Aorta (tissue), 5 donors: ENCODE measurements at regions not wholly inside any gene's neighbourhood (a gene's known extent, or its start where the extent isn't known, plus 50 kb on each side); places are given as distances from the start of the nearest gene placed in this dataset.

Experiments used
- ATAC-seq: fragments of 200-7000 bp; cut with Tn5 transposase; one replicate; pipeline ENCODE4 v1.9.1; 2022; ENCODE audit warnings: moderate library complexity; ENCODE audit not compliant: low FRiP score
- DNase-seq, 2 donors: peaks; one replicate each; pipeline ENCODE4 v3.0.0-alpha.2; 2020
- H3K27ac ChIP-seq, 2 donors: one replicate each; pipeline ENCODE4 v1.5.1; 2013; ENCODE audit warnings: low read length in 2 of 2, mild to moderate bottlenecking in 2 of 2, moderate library complexity in 2 of 2, control low read depth in 1 of 2, inconsistent platforms in 1 of 2, low read depth in 1 of 2
- H3K27me3 ChIP-seq, 2 donors: one replicate each; pipeline ENCODE4 v1.6.1; 2013; ENCODE audit warnings: control low read depth in 1 of 2, low read length in 1 of 2, mild to moderate bottlenecking in 1 of 2, moderate library complexity in 1 of 2; ENCODE audit not compliant: insufficient read depth in 2 of 2, control insufficient read depth in 1 of 2
- H3K36me3 ChIP-seq, 2 donors: one replicate each; pipeline ENCODE4 v1.6.1; 2013; ENCODE audit warnings: control low read depth in 1 of 2, low read length in 1 of 2, mild to moderate bottlenecking in 1 of 2; ENCODE audit not compliant: insufficient read depth in 2 of 2, control insufficient read depth in 1 of 2
- H3K4me1 ChIP-seq, 2 donors: one replicate each; pipeline ENCODE4 v1.6.1; 2013; ENCODE audit warnings: low read length in 2 of 2, control low read depth in 1 of 2, mild to moderate bottlenecking in 1 of 2, moderate library complexity in 1 of 2; ENCODE audit not compliant: insufficient read depth in 2 of 2, control insufficient read depth in 1 of 2
- H3K4me3 ChIP-seq, 2 donors: one replicate each; pipeline ENCODE4 v1.5.1; 2013; ENCODE audit warnings: low read length in 2 of 2, control low read depth in 1 of 2, mild to moderate bottlenecking in 1 of 2
- H3K9me3 ChIP-seq: one replicate; pipeline ENCODE4 v1.6.1; 2013; ENCODE audit warnings: mild to moderate bottlenecking, low read length; ENCODE audit not compliant: control insufficient read depth
- WGBS, 2 donors: extraction: QIAGEN DNeasy Blood & Tissue Kit; methylation state at CpG; one replicate each; pipeline ENCODE4 v1.1.7; 2013; 5-methylcytosine and 5-hydroxymethylcytosine counted together
- intact Hi-C, 2 donors: fragments of 100-400 bp; cut with DNase I; formaldehyde crosslinking; loops; one replicate each; pipeline versions ENCODE4 v1.14.2 to v1.15.0; 2022
- donor health status: healthy with polysubstance abuse.
- donor health status: Bipolar disorder and iron deficiency.
- donor health status: DM: no; HTN: no; CAD: no.
- donor health status: DM: no; HTN: no; CAD: no.
- donor health status: DM: yes; HTN: yes; CAD: no.

- DNase-seq = no peak
- intact Hi-C loops = no loop called here
- no peaks in the 10 kb centered on the region for H3K4me1 ChIP-seq
- ATAC-seq = no peak
- H3K36me3 ChIP-seq = no peaks in the 10 kb centered on the region
- no peak overlapping the region for H3K27ac ChIP-seq
- no peaks in the 10 kb centered on the region for H3K27me3 ChIP-seq
- 77 to 79% methylated on average over 6 of the region's 6 CpGs for WGBS, 2 donors
- H3K4me3 ChIP-seq = no peak overlapping the region
- no peaks in the 10 kb centered on the region for H3K9me3 ChIP-seq
Observed at GRCh38 chr5:27353540-27353939, 315.2 kb upstream of the CDH9 start.

- Histone ChIP-seq H3K27me3 (no peaks in the 10 kb centered on the region), H3K4me1 (no peaks in the 10 kb centered on the region), H3K9me3 (no peaks in the 10 kb centered on the region), H3K36me3 (no peaks in the 10 kb centered on the region), H3K4me3 (no peak overlapping the region), H3K27ac (no peak overlapping the region)
- intact Hi-C loops = no loop called here
- DNase-seq (no peak), ATAC-seq (no peak)
Observed at GRCh38 chr5:27341342-27341741, 303.0 kb upstream of the CDH9 start.

DNA sequence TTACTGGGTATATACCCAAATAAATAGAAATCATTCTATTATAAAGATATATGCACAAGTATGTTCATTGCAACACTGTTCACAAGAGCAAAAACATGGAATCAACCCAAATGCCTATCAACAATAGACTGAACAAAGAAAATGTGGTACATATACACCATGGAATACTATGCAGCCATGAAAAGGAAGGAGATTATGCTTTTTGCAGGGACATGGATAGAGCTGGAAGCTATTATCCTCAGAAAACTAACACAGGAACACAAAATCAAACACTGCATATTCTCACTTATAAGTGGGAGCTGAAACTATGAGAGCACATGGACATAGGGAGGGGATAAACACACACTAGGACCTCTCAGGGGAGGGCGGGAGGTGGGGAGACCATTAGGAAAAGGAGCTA lies 298.4 kb upstream of the CDH9 start:
- H3K36me3 ChIP-seq = no peaks in the 10 kb centered on the region
- ATAC-seq = no peak
- no peak for DNase-seq
- no peaks in the 10 kb centered on the region for H3K9me3 ChIP-seq
- intact Hi-C loops = no loop called here
- H3K4me3 ChIP-seq = no peak overlapping the region
- H3K4me1 ChIP-seq = no peaks in the 10 kb centered on the region
- H3K27ac ChIP-seq = no peak overlapping the region
- no peaks in the 10 kb centered on the region for H3K27me3 ChIP-seq
- 40 to 73% methylated on average over 1 of the region's 1 CpG for WGBS, 2 donors

DNA sequence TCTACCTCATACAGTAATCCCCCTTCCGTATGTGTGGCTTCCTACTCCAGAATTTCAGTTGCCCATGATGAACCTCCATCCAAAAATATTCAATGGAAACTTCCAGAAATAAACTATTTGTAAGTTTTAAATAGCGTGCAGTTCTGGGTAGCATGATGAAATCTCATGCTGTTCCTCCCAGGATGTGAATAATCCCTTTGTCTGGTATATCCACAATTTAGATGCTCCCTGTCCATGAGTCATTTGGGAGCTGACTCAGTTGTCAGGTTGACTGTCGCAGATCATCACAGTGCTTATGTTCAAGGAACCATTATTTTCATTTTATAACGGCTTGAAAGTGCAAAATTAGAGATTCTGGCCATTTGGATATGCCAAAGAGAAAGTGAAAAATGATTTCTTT lies 290.1 kb upstream of the CDH9 start:
- no peak overlapping the region for H3K4me3 ChIP-seq
- ATAC-seq (no peak), DNase-seq (no peak)
- no peaks in the 10 kb centered on the region for H3K4me1 ChIP-seq
- 80% methylated on average over 4 of the region's 4 CpGs for WGBS, 2 donors
- intact Hi-C loops = no loop called here
- no peaks in the 10 kb centered on the region for H3K9me3 ChIP-seq
- no peaks in the 10 kb centered on the region for H3K27me3 ChIP-seq
- no peaks in the 10 kb centered on the region for H3K36me3 ChIP-seq
- H3K27ac ChIP-seq = no peak overlapping the region

DNA sequence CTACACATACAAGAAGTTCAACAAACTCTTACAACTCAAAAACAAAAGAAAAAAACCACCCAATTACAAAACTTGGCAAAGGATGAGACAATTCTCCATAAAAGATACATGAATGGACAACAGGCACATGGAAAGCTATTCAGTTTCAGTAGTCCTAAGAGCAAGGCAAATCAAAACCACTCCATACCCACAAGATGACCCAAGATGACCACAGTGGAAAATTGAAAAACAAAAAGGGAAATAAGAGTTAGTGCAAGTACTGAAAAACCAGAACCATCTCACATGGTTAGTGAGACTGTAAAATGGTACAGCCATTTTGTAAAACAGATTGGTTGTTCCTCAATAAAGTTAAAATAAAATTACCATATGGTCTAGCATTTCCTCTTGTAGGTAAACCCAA lies 287.1 kb upstream of the CDH9 start:
- Histone ChIP-seq H3K9me3 (no peaks in the 10 kb centered on the region), H3K27me3 (no peaks in the 10 kb centered on the region), H3K4me3 (no peak overlapping the region), H3K4me1 (no peaks in the 10 kb centered on the region), H3K27ac (no peak overlapping the region), H3K36me3 (no peaks in the 10 kb centered on the region)
- ATAC-seq (no peak), DNase-seq (no peak)
- intact Hi-C loops = no loop called here

- DNase-seq = no peak
- Histone ChIP-seq H3K9me3 (no peaks in the 10 kb centered on the region), H3K4me1 (no peaks in the 10 kb centered on the region), H3K27me3 (no peaks in the 10 kb centered on the region), H3K4me3 (no peak overlapping the region), H3K36me3 (no peaks in the 10 kb centered on the region), H3K27ac (no peak overlapping the region)
- 88 to 90% methylated on average over 4 of the region's 4 CpGs for WGBS, 2 donors
- intact Hi-C loops = no loop called here
- no peak for ATAC-seq
Observed at GRCh38 chr5:27318701-27319100, 280.3 kb upstream of the CDH9 start.

DNA sequence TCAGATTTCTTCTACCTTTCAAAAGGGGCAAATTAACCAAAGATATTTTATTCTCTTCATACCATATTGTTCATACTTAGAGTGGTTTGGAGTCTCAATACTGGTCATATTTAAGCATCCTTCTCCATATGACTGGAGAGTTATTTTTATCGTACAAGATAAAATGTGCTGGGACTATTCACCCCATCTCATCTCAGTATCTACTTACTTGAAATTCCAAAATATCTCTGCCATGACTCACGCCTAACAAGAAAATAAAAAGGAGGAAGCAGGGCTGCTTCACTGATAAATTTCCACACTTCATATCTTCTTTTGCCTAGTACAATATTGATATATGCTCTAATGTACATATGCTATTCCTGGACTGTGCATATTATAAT lies 277.9 kb upstream of the CDH9 start:
- H3K9me3 ChIP-seq = no peaks in the 10 kb centered on the region
- WGBS, 2 donors = 46 to 52% methylated on average over 2 of the region's 2 CpGs
- no peak for ATAC-seq
- H3K4me3 ChIP-seq = no peak overlapping the region
- no peak overlapping the region for H3K27ac ChIP-seq
- intact Hi-C loops = no loop called here
- H3K27me3 ChIP-seq = no peaks in the 10 kb centered on the region
- no peak for DNase-seq
- no peaks in the 10 kb centered on the region for H3K4me1 ChIP-seq
- no peaks in the 10 kb centered on the region for H3K36me3 ChIP-seq

DNA sequence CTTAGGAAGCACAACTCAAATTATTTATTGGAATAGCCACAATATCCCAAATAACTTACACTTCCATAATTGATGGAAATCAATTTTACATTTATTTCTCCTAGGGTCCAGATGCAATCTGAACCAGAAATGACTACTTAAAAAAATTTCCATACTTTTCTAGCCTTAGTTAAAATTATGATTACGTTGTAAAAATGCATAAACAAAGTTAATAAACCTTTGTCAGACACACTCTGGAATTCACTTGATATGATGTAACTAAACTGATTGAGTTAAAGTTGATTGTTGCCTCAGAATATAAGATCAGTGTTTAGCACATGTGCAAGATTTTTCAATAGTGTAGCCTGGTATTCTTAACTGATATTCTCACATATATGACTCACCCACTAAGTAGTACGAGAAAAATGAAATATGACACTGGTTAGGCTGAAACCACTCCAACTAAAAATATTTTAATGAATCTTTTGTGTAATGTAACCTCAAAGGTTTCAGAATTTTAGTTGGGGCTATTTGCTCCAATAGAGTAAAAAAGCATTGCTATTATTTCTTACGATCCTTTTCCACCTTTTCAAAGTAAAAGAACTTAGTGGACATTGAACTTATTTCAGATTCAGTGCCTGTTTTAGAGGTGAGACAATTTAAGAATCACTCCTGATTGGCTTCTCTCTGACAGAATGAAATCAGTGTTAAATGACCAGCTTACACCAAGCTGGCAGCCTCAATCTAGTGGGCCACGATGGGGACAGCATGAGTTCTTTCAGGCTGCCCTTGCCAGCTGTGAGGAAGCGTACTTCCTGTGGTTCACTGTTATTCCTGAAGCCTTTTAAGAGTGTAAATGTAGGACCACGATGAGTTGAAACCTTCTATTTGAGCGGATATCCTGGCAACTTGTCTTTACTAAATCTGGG lies 277.2 kb upstream of the CDH9 start:
- intact Hi-C loops = no loop called here
- no peaks in the 10 kb centered on the region for H3K4me1 ChIP-seq
- no peak for ATAC-seq
- no peaks in the 10 kb centered on the region for H3K9me3 ChIP-seq
- no peak for DNase-seq
- no peak overlapping the region for H3K4me3 ChIP-seq
- H3K27me3 ChIP-seq = no peaks in the 10 kb centered on the region
- 36 to 39% methylated on average over 7 of the region's 7 CpGs for WGBS, 2 donors
- no peaks in the 10 kb centered on the region for H3K36me3 ChIP-seq
- no peak overlapping the region for H3K27ac ChIP-seq

DNA sequence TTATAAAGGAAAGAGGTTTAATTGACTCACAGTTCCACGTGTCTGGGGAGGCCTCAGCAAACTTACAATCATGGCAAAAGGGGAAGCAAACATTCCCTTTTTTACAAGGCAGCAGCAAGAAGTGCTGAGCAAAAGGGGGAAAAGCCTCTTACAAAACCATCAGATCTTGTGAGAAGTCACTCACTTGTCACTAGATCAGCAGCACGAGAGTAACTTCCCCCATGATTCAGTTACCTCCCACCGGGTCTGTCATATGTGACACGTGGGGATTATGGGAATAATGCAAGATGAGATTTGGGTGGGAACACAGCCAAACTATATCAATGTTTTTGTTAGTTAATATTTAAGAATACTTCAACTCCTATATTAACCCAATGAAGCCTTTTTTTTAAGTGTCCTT lies 275.2 kb upstream of the CDH9 start:
- Histone ChIP-seq H3K9me3 (no peaks in the 10 kb centered on the region), H3K27ac (no peak overlapping the region), H3K4me1 (no peaks in the 10 kb centered on the region), H3K36me3 (no peaks in the 10 kb centered on the region), H3K4me3 (no peak overlapping the region), H3K27me3 (no peaks in the 10 kb centered on the region)
- intact Hi-C loops = no loop called here
- WGBS, 2 donors = 46 to 56% methylated on average over 4 of the region's 4 CpGs
- DNase-seq = no peak
- ATAC-seq = no peak
